Testis (tissue), 2 donors: ENCODE measurements at regions not wholly inside any gene's neighbourhood (a gene's known extent, or its start where the extent isn't known, plus 50 kb on each side); places are given as distances from the start of the nearest gene placed in this dataset.

ENCODE experiments used
- CTCF ChIP-seq, 3 experiments: fragments of 450-650 bp in 2 of 3; fragments of 200-600 bp in 1 of 3; sonication (generic) in 1 of 3; IDR thresholded peaks; one replicate each; pipeline ENCODE4 v1.5.1; 2016 to 2019; ENCODE audit warnings: antibody characterized with exemption in 3 of 3, mild to moderate bottlenecking in 2 of 3, moderate library complexity in 1 of 3
- POLR2A ChIP-seq: fragments of 450-650 bp; IDR thresholded peaks from one replicate; pipeline ENCODE4 v1.6.1; 2017; ENCODE audit warnings: antibody characterized with exemption, mild to moderate bottlenecking, moderate library complexity

GRCh38 chr1:83627045-83627444, 371.9 kb downstream of the TTLL7 start:
- no peak for TF ChIP-seq CTCF (IDR thresholded peaks at IDR 0.05)
- TF ChIP-seq POLR2A: no peak
